GM12878 (cell line): ENCODE measurements at regions not wholly inside any gene's neighbourhood (a gene's known extent, or its start where the extent isn't known, plus 50 kb on each side); places are given as distances from the start of the nearest gene placed in this dataset.

Source experiments
- BCL3 ChIP-seq: IDR thresholded peaks from 2 replicates; pipeline ENCODE4 v1.6.1; 2011; ENCODE audit warnings: borderline replicate concordance, low read depth, mild to moderate bottlenecking, moderate library complexity, low read length; ENCODE audit not compliant: insufficient read depth, poor library complexity, severe bottlenecking
- BMI1 ChIP-seq: fragments of 450-650 bp; IDR thresholded peaks from 2 replicates; pipeline ENCODE4 v1.6.1; 2016; ENCODE audit warnings: mild to moderate bottlenecking, moderate library complexity, borderline replicate concordance
- CBX3 ChIP-seq: fragments of 200-600 bp; sonication (generic); IDR thresholded peaks from 2 replicates; pipeline ENCODE4 v1.6.1; 2016; ENCODE audit warnings: low read depth, borderline replicate concordance
- CHD4 ChIP-seq: fragments of 200-600 bp; sonication (generic); IDR thresholded peaks from 2 replicates; pipeline ENCODE4 v1.6.1; 2016; ENCODE audit warnings: mild to moderate bottlenecking
- HDAC2 ChIP-seq: fragments of 200-600 bp; sonication (generic); IDR thresholded peaks from 2 replicates; pipeline ENCODE4 v1.6.1; 2017
- MTA3 ChIP-seq: IDR thresholded peaks from 2 replicates; pipeline ENCODE4 v1.6.1; 2012; ENCODE audit warnings: low read length, inconsistent platforms, borderline replicate concordance
- NBN ChIP-seq: fragments of 450-650 bp; IDR thresholded peaks from 2 replicates; pipeline ENCODE4 v1.6.1; 2016
- PAX8 ChIP-seq: fragments of 450-650 bp; IDR thresholded peaks from 2 replicates; pipeline ENCODE4 v1.6.1; 2017; ENCODE audit warnings: mild to moderate bottlenecking, moderate library complexity
- POLR2A ChIP-seq: IDR thresholded peaks from 2 replicates; pipeline ENCODE4 v1.6.1; 2011; ENCODE audit warnings: low read depth, mild to moderate bottlenecking, low read length
- SMARCA5 ChIP-seq: fragments of 450-650 bp; IDR thresholded peaks from 2 replicates; pipeline ENCODE4 v1.6.1; 2017; ENCODE audit warnings: mild to moderate bottlenecking
- SREBF1 ChIP-seq: IDR thresholded peaks from 2 replicates; pipeline ENCODE4 v1.6.1; 2012; ENCODE audit warnings: mild to moderate bottlenecking, low read length
- SRF ChIP-seq, 2 experiments: IDR thresholded peaks; 2 replicates each; pipeline ENCODE4 v1.6.1; 2011; ENCODE audit warnings: low read depth in 2 of 2, low read length in 2 of 2, mild to moderate bottlenecking in 1 of 2, moderate library complexity in 1 of 2
- STAT1 ChIP-seq: fragments of 450-650 bp; conservative IDR thresholded peaks from 2 replicates; pipeline ENCODE4 v1.6.1; 2014; ENCODE audit warnings: antibody characterized with exemption, mild to moderate bottlenecking
- SUPT20H ChIP-seq: IDR thresholded peaks from 2 replicates; pipeline ENCODE4 v1.6.1; 2011; ENCODE audit warnings: low read depth, mild to moderate bottlenecking, low read length, moderate library complexity, borderline replicate concordance; ENCODE audit not compliant: control insufficient read depth
- SUZ12 ChIP-seq: fragments of 200-600 bp; sonication (generic); IDR thresholded peaks from one replicate; pipeline ENCODE4 v1.6.1; 2018; ENCODE audit warnings: antibody characterized with exemption, mild to moderate bottlenecking; ENCODE audit not compliant: unreplicated experiment
- TCF12 ChIP-seq: IDR thresholded peaks from 2 replicates; pipeline ENCODE4 v1.6.1; 2011; ENCODE audit warnings: low read depth, mild to moderate bottlenecking, low read length
- TF ChIP-seq, protein P1 (sequence below): IDR thresholded peaks from 2 replicates; pipeline ENCODE4 v1.6.1; 2012; ENCODE audit warnings: improper control_type of control experiment, low read depth, low read length; ENCODE audit not compliant: insufficient replicate concordance
- TF ChIP-seq, protein P2 (sequence below): fragments of 450-650 bp; IDR thresholded peaks from 2 replicates; pipeline ENCODE4 v1.6.1; 2018; ENCODE audit warnings: mild to moderate bottlenecking, low read depth, moderate library complexity; ENCODE audit not compliant: partially characterized antibody
- TF ChIP-seq, protein P3 (sequence below): fragments of 450-650 bp; IDR thresholded peaks from 2 replicates; pipeline ENCODE4 v1.6.1; 2017; ENCODE audit warnings: mild to moderate bottlenecking

- TF ChIP-seq, protein P1, sequence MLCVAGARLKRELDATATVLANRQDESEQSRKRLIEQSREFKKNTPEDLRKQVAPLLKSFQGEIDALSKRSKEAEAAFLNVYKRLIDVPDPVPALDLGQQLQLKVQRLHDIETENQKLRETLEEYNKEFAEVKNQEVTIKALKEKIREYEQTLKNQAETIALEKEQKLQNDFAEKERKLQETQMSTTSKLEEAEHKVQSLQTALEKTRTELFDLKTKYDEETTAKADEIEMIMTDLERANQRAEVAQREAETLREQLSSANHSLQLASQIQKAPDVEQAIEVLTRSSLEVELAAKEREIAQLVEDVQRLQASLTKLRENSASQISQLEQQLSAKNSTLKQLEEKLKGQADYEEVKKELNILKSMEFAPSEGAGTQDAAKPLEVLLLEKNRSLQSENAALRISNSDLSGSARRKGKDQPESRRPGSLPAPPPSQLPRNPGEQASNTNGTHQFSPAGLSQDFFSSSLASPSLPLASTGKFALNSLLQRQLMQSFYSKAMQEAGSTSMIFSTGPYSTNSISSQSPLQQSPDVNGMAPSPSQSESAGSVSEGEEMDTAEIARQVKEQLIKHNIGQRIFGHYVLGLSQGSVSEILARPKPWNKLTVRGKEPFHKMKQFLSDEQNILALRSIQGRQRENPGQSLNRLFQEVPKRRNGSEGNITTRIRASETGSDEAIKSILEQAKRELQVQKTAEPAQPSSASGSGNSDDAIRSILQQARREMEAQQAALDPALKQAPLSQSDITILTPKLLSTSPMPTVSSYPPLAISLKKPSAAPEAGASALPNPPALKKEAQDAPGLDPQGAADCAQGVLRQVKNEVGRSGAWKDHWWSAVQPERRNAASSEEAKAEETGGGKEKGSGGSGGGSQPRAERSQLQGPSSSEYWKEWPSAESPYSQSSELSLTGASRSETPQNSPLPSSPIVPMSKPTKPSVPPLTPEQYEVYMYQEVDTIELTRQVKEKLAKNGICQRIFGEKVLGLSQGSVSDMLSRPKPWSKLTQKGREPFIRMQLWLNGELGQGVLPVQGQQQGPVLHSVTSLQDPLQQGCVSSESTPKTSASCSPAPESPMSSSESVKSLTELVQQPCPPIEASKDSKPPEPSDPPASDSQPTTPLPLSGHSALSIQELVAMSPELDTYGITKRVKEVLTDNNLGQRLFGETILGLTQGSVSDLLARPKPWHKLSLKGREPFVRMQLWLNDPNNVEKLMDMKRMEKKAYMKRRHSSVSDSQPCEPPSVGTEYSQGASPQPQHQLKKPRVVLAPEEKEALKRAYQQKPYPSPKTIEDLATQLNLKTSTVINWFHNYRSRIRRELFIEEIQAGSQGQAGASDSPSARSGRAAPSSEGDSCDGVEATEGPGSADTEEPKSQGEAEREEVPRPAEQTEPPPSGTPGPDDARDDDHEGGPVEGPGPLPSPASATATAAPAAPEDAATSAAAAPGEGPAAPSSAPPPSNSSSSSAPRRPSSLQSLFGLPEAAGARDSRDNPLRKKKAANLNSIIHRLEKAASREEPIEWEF = no peak
- TF ChIP-seq, protein P2, sequence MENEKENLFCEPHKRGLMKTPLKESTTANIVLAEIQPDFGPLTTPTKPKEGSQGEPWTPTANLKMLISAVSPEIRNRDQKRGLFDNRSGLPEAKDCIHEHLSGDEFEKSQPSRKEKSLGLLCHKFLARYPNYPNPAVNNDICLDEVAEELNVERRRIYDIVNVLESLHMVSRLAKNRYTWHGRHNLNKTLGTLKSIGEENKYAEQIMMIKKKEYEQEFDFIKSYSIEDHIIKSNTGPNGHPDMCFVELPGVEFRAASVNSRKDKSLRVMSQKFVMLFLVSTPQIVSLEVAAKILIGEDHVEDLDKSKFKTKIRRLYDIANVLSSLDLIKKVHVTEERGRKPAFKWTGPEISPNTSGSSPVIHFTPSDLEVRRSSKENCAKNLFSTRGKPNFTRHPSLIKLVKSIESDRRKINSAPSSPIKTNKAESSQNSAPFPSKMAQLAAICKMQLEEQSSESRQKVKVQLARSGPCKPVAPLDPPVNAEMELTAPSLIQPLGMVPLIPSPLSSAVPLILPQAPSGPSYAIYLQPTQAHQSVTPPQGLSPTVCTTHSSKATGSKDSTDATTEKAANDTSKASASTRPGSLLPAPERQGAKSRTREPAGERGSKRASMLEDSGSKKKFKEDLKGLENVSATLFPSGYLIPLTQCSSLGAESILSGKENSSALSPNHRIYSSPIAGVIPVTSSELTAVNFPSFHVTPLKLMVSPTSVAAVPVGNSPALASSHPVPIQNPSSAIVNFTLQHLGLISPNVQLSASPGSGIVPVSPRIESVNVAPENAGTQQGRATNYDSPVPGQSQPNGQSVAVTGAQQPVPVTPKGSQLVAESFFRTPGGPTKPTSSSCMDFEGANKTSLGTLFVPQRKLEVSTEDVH = no peak
- TF ChIP-seq BCL3 (no peak), MTA3 (0 out of 2 replicates have a peak, but pooled peaks have one; percentile 31), STAT1 (no peak), BMI1 (no peak), TCF12 (peak; percentile 76), SREBF1 (no peak), POLR2A (no peak), CHD4 (no peak), SMARCA5 (no peak), PAX8 (no peak), HDAC2 (no peak), SUZ12 (no peak), CBX3 (no peak), SUPT20H (no peak), NBN (no peak), SRF (IDR thresholded peaks at IDR 0.05; ENCODE audit: low read depth in 2 of 2, low read length in 2 of 2) (no peak)
- TF ChIP-seq, protein P3, sequence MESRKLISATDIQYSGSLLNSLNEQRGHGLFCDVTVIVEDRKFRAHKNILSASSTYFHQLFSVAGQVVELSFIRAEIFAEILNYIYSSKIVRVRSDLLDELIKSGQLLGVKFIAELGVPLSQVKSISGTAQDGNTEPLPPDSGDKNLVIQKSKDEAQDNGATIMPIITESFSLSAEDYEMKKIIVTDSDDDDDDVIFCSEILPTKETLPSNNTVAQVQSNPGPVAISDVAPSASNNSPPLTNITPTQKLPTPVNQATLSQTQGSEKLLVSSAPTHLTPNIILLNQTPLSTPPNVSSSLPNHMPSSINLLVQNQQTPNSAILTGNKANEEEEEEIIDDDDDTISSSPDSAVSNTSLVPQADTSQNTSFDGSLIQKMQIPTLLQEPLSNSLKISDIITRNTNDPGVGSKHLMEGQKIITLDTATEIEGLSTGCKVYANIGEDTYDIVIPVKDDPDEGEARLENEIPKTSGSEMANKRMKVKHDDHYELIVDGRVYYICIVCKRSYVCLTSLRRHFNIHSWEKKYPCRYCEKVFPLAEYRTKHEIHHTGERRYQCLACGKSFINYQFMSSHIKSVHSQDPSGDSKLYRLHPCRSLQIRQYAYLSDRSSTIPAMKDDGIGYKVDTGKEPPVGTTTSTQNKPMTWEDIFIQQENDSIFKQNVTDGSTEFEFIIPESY = no peak
Measured at GRCh38 chr11:59267196-59267595, 54.5 kb upstream of the MPEG1 start (continued).
